C4-2B (cell line): ENCODE measurements at regions not wholly inside any gene's neighbourhood (a gene's known extent, or its start where the extent isn't known, plus 50 kb on each side); places are given as distances from the start of the nearest gene placed in this dataset.

Experiments used
- H3K27ac ChIP-seq: fragments of 450-650 bp; 2 replicates; pipeline ENCODE4 v1.5.1; 2017
- ZFX ChIP-seq: fragments of 450-650 bp; IDR thresholded peaks from 2 replicates; pipeline ENCODE4 v1.6.1; 2017
- TF ChIP-seq, protein P1 (sequence below): fragments of 450-650 bp; conservative IDR thresholded peaks from 2 replicates; pipeline ENCODE4 v1.5.1; 2017; ENCODE audit warnings: mild to moderate bottlenecking

DNA sequence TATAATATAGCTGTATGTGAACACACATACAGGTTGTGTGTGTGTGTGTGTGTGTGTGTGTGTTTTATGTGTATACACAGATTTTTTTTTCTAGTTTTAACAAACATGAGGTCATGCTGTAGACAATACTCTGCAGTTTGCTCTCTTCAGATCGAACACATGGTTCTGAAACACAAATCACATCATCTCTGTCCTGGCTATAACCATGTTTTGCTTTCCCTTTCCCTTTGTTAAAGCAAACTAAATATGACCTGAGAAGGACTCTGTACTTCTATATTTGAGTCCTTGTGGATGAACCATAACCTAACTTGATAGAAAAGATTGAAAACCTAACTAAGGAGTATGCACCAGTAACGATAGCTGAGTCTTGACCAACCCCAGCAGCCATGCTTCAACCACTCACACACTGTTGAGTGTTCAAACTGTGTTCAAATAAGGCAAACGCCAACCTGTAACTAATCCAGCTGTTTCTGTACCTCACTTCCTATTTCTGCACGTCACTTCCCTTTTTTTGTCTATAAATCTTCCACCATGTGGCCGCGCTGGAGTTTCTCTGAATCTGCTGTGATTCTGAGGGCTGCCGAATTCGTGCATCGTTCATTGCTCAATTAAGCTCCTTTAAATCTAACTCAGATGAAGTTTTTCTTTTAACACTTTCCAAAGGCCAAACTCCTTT lies 303.8 kb downstream of the HS3ST3B1 start:
- H3K27ac ChIP-seq, result no peak overlapping the region
- TF ChIP-seq, protein P1, sequence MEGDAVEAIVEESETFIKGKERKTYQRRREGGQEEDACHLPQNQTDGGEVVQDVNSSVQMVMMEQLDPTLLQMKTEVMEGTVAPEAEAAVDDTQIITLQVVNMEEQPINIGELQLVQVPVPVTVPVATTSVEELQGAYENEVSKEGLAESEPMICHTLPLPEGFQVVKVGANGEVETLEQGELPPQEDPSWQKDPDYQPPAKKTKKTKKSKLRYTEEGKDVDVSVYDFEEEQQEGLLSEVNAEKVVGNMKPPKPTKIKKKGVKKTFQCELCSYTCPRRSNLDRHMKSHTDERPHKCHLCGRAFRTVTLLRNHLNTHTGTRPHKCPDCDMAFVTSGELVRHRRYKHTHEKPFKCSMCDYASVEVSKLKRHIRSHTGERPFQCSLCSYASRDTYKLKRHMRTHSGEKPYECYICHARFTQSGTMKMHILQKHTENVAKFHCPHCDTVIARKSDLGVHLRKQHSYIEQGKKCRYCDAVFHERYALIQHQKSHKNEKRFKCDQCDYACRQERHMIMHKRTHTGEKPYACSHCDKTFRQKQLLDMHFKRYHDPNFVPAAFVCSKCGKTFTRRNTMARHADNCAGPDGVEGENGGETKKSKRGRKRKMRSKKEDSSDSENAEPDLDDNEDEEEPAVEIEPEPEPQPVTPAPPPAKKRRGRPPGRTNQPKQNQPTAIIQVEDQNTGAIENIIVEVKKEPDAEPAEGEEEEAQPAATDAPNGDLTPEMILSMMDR, result no peak
- no peak for TF ChIP-seq ZFX

DNA sequence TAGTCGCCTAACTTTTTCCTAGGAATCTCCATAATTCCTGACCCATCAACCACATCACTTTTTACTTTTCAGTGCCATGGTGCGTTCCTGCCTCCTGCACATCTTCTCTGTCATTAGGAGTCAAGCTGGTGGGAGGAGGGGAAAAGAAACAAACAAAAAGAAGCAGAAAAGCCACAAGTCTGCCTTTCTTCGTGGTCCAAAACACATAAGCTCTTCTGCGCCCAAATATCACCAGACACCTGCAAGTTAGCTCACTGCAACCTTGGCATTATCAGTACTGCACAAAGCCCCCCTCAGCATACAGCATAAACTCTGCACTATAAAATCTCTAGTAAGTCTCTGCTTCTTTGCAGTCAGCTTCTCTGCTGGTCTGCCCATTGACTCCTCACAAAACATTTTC lies 295.3 kb downstream of the HS3ST3B1 start:
- no peak for TF ChIP-seq ZFX
- TF ChIP-seq, protein P1, result no peak
- no peak overlapping the region for H3K27ac ChIP-seq

DNA sequence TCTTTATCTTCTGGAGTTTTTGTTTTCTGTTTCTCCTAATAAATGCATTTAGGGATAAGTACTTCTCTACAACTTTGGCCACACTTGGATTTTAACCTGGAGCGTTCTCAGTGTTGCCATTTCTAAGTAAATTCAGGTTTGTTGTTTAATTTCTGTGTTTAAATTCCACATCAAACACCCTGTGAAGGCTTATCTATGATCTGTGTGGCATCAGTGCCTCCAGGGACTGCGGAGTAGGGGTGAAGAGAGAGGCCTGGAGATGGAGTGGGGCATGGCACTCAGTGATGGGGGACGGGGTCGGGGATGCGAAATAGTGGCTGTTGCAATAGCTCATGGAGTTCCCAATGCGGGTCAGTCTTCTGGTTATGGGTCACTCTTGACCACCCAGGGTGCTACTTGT lies 294.8 kb downstream of the HS3ST3B1 start:
- TF ChIP-seq, protein P1, result no peak
- H3K27ac ChIP-seq, result no peak overlapping the region

DNA sequence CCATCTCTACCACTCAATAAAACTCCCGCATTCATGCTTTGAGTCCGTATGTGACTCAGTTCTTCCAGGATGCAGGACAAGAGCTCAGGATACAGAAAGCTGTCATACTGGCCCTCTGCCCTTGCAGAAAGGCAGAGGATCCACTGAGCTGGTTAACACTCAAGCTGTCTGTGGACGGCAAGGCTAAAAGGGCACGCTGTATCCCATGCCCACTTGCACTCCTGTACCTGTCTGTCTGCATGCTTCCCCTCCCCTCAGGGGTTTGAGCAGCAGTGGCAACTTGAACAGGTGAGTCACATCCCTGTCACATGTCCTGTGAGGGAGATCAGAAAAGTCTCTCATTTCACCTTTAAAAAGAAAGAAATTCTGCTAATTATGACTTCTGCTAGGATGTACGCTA lies 293.8 kb downstream of the HS3ST3B1 start:
- H3K27ac ChIP-seq, result no peak overlapping the region
- TF ChIP-seq, protein P1, result no peak
- TF ChIP-seq ZFX, result no peak

DNA sequence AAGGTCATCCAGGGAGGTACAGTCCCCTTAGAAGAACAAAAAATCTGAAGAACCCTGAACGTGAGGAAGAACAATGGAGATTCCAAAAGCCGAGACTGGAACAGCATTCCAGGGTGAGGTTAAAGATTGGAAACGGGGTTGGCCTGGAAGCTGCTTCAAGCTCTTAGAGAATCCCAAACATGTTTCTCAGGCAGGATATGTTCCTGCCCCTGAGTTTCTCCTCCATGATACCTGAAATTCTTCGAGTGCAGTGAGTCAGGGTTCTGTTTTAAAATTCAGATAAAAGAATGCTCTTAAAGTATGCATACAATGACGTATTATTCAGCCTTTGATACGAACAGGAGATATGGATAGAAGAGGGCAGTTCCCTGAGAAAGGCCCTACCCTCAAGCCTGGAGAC lies 293.1 kb downstream of the HS3ST3B1 start:
- TF ChIP-seq ZFX, result no peak
- TF ChIP-seq, protein P1, result no peak

DNA sequence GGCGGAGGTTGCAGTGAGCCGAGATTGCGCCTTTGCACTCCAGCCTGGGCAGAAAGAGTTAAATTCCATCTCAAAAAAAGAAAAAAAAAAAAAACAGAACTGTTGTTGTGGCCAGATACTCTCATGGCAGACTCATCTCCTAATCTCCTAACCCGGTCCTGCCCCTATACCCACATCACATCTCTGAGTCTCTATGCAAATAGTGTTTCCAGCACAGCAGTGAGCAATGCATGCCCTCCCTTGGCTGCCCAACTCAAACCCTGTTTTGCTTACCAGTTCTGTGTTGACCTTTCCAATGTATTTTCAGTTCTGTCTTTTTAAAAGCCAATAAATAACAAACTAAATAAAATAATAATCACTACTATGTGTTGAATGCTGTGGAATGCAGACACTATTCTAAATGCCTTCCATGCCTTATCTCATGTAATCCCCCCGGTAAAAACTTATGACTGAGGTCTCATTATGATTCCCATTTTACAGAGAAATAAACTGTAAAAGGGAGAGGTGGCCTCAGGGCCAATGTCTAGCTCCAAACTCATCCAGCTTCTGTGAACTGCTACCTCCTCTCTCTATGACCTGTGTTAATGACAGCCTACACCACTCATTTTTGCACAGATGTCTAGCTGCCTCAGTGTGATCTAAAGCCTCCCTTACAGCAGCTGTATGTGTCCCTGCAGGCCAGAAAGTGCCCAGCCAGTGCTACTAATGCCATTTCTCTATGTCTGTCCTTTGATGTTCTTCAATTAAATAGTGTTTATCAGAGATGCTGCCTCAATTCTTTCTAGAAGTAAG lies 289.8 kb downstream of the HS3ST3B1 start:
- TF ChIP-seq, protein P1, result no peak
- no peak for TF ChIP-seq ZFX
- no peak overlapping the region for H3K27ac ChIP-seq

More for the DNA sequence above, 293.1 kb downstream of the HS3ST3B1 start:
- H3K27ac ChIP-seq, result no peak overlapping the region

DNA sequence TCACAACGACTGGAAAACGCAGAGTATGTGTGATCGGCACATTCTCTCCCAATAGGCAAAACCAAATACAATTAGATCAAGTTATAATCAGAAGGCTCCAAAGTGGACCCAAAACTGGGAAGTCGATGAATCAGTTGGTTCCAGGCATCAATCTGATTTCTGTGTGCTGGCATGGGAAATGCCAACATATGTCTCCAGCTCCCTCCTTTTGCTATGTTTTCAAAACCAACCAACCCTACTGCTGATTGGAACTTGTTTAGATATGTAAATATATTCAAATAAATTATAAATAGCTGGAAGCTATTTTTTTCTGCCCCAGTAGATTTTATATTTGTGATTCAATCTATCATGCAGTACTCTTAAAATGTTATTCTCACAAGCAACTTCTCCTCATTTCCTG lies 284.2 kb downstream of the HS3ST3B1 start:
- H3K27ac ChIP-seq, result no peak overlapping the region
- no peak for TF ChIP-seq ZFX
- TF ChIP-seq, protein P1, result no peak
